ENCODE measurements at regions not wholly inside any gene's neighbourhood (a gene's known extent, or its start where the extent isn't known, plus 50 kb on each side); places are given as distances from the start of the nearest gene placed in this dataset.

DNA sequence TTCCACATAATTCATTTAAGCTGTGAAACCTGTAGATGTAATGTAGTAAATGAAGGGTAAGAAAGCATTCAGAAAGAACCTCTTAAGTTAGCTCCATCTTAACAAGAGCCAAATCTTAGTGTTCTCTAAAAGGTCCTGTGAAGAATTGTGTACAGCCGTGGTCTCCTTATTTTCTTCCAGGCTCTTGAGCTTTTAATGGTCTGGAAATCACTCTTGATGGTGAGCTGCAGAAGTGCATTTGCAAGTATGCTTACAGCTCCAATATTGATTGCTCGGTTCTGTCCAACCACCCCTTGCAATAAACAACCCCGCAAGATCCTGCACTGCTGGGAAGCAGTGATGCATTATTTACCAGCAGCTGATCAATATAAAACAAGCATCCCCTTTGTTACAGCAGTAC, 690.8 kb upstream of the FZD8 start:
- H3K4me3 ChIP-seq (ENCODE audit: low read depth, low read length), result no peak overlapping the region
- no peaks in the 10 kb centered on the region for H3K4me1 ChIP-seq (ENCODE audit: control insufficient read depth, insufficient read depth, low read length)
- no peak overlapping the region for H3K27ac ChIP-seq (ENCODE audit: low read depth, low read length)
- H3K27me3 ChIP-seq (ENCODE audit: control insufficient read depth, insufficient read depth, low read length), result no peaks in the 10 kb centered on the region
- 20% methylated on average over 1 of the region's 3 CpGs for WGBS (ENCODE audit: insufficient coverage)
- no peaks in the 10 kb centered on the region for H3K9me3 ChIP-seq (ENCODE audit: control insufficient read depth, insufficient read depth, low read length)
- H3K36me3 ChIP-seq (ENCODE audit: control insufficient read depth, insufficient read depth, low read length), result no peaks in the 10 kb centered on the region
- DNase-seq (ENCODE audit: low read depth in 4 of 6, low spot score in 6 of 6), result peak in 2 of 6 donors; percentile 44 to 50

DNA sequence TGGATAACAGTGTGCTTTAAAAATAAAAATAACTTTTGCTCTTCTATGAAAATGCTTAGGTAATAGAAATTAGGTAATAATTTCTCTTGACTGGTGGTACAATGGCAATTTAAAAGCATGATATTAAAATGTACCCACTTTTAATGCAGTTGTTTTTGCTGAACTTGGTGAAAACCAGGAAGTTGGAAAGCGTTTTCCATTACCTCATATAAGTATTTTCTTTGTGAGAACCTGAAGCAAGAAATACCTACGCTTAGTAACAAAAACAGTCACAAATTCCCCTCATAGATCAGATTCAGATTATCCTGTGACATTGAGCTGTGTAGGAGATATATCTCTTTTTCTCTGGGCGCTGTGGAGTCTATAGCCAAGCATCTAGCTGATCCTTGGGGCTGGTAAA, 689.0 kb upstream of the FZD8 start:
- no peaks in the 10 kb centered on the region for H3K36me3 ChIP-seq (ENCODE audit: control insufficient read depth, insufficient read depth, low read length)
- no peaks in the 10 kb centered on the region for H3K9me3 ChIP-seq (ENCODE audit: control insufficient read depth, insufficient read depth, low read length)
- no CpG with 5 or more reads among the region's 3 CpGs for WGBS (ENCODE audit: insufficient coverage)
- H3K4me3 ChIP-seq (ENCODE audit: low read depth, low read length), result no peak overlapping the region
- no peaks in the 10 kb centered on the region for H3K27me3 ChIP-seq (ENCODE audit: control insufficient read depth, insufficient read depth, low read length)
- no peak for DNase-seq (ENCODE audit: low read depth in 4 of 6, low spot score in 6 of 6)
- no peaks in the 10 kb centered on the region for H3K4me1 ChIP-seq (ENCODE audit: control insufficient read depth, insufficient read depth, low read length)
- H3K27ac ChIP-seq (ENCODE audit: low read depth, low read length), result no peak overlapping the region

DNA sequence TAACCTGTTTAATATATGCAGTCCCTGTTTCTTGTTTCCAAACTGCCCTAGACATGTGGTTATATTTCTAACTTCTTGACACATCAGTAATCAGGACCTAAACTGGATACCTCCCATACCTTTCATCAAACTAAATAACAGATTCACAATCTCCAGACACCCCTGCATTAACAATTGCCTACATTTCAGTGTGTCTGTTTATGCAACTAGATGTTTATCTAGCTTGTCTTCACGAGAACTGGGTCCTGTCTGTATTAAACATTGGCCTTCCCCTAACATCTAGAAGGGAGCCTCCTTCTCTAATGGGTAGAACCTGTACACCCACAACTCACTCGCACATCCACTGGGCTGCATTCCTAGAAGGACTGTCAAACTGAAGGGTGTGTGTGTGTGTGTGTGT, 683.7 kb upstream of the FZD8 start:
- H3K36me3 ChIP-seq (ENCODE audit: control insufficient read depth, insufficient read depth, low read length), result no peaks in the 10 kb centered on the region
- no peaks in the 10 kb centered on the region for H3K9me3 ChIP-seq (ENCODE audit: control insufficient read depth, insufficient read depth, low read length)
- no peaks in the 10 kb centered on the region for H3K4me1 ChIP-seq (ENCODE audit: control insufficient read depth, insufficient read depth, low read length)
- H3K27ac ChIP-seq (ENCODE audit: low read depth, low read length), result no peak overlapping the region
- no peak overlapping the region for H3K4me3 ChIP-seq (ENCODE audit: low read depth, low read length)
- no peaks in the 10 kb centered on the region for H3K27me3 ChIP-seq (ENCODE audit: control insufficient read depth, insufficient read depth, low read length)
- 86% methylated on average over 1 of the region's 2 CpGs for WGBS (ENCODE audit: insufficient coverage)
- no peak for DNase-seq (ENCODE audit: low read depth in 4 of 6, low spot score in 6 of 6)

- 82% methylated on average over 2 of the region's 2 CpGs for WGBS (ENCODE audit: insufficient coverage)
These were observed 682.7 kb upstream of the FZD8 start for GRCh38 chr10:36324831-36325230.

DNA sequence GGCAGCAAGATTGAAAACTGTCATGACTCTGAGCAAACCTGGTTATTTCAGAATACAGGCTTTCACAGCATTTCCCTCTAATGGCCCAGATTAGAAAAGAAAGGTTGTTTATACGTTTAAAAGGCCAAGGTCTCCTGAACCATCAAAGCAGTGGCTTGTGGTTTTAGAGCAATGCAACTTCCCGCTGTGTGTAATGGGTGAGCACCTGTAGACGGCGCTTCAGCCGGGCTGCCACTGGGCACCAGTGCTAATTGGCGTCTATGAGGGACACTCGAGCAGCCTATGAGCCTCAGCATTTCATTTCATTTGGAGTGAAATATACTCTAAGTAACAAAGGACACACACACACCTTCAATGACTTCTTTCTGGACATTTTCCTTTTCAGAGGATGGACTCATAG, 671.0 kb upstream of the FZD8 start:
- H3K4me3 ChIP-seq (ENCODE audit: low read depth, low read length), result no peak overlapping the region
- no peaks in the 10 kb centered on the region for H3K9me3 ChIP-seq (ENCODE audit: control insufficient read depth, insufficient read depth, low read length)
- no peaks in the 10 kb centered on the region for H3K36me3 ChIP-seq (ENCODE audit: control insufficient read depth, insufficient read depth, low read length)
- H3K27ac ChIP-seq (ENCODE audit: low read depth, low read length), result no peak overlapping the region
- 76% methylated on average over 5 of the region's 7 CpGs for WGBS (ENCODE audit: insufficient coverage)
- no peaks in the 10 kb centered on the region for H3K27me3 ChIP-seq (ENCODE audit: control insufficient read depth, insufficient read depth, low read length)
- no peak for DNase-seq (ENCODE audit: low read depth in 4 of 6, low spot score in 6 of 6)
- no peaks in the 10 kb centered on the region for H3K4me1 ChIP-seq (ENCODE audit: control insufficient read depth, insufficient read depth, low read length)

More at GRCh38 chr10:36324831-36325230, 682.7 kb upstream of the FZD8 start:
- no peak overlapping the region for H3K27ac ChIP-seq (ENCODE audit: low read depth, low read length)
- no peaks in the 10 kb centered on the region for H3K27me3 ChIP-seq (ENCODE audit: control insufficient read depth, insufficient read depth, low read length)
- no peaks in the 10 kb centered on the region for H3K9me3 ChIP-seq (ENCODE audit: control insufficient read depth, insufficient read depth, low read length)
- H3K36me3 ChIP-seq (ENCODE audit: control insufficient read depth, insufficient read depth, low read length), result no peaks in the 10 kb centered on the region
- no peak for DNase-seq (ENCODE audit: low read depth in 4 of 6, low spot score in 6 of 6)
- H3K4me3 ChIP-seq (ENCODE audit: low read depth, low read length), result no peak overlapping the region
- H3K4me1 ChIP-seq (ENCODE audit: control insufficient read depth, insufficient read depth, low read length), result no peaks in the 10 kb centered on the region

- no peaks in the 10 kb centered on the region for H3K4me1 ChIP-seq (ENCODE audit: control insufficient read depth, insufficient read depth, low read length)
- DNase-seq (ENCODE audit: low read depth in 4 of 6, low spot score in 6 of 6), result no peak
- no peaks in the 10 kb centered on the region for H3K36me3 ChIP-seq (ENCODE audit: control insufficient read depth, insufficient read depth, low read length)
- H3K9me3 ChIP-seq (ENCODE audit: control insufficient read depth, insufficient read depth, low read length), result no peaks in the 10 kb centered on the region
- no peak overlapping the region for H3K4me3 ChIP-seq (ENCODE audit: low read depth, low read length)
- no peaks in the 10 kb centered on the region for H3K27me3 ChIP-seq (ENCODE audit: control insufficient read depth, insufficient read depth, low read length)
- H3K27ac ChIP-seq (ENCODE audit: low read depth, low read length), result no peak overlapping the region
These were observed 661.8 kb upstream of the FZD8 start for GRCh38 chr10:36303896-36304295.

DNA sequence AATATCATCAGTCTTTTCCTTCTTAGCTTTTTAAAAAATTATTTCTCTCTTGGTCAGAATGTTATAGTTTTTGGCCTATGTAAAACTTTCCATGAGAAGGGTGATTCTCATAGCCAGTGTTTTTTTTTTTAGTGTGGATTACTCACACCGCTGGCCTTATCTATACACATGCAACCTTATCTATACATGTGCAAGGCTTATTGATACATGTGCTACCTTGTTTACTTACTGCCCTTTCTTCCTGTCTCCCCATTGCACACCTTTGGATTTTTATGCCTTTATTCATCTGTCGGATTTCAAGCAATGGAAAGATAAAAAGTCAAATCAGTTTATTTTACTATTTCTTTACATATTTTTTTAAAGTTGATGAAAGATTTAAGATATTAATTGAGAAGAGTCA, 660.0 kb upstream of the FZD8 start:
- H3K27me3 ChIP-seq (ENCODE audit: control insufficient read depth, insufficient read depth, low read length), result no peaks in the 10 kb centered on the region
- H3K4me1 ChIP-seq (ENCODE audit: control insufficient read depth, insufficient read depth, low read length), result no peaks in the 10 kb centered on the region
- no peaks in the 10 kb centered on the region for H3K36me3 ChIP-seq (ENCODE audit: control insufficient read depth, insufficient read depth, low read length)
- H3K4me3 ChIP-seq (ENCODE audit: low read depth, low read length), result no peak overlapping the region
- H3K27ac ChIP-seq (ENCODE audit: low read depth, low read length), result no peak overlapping the region
- no peaks in the 10 kb centered on the region for H3K9me3 ChIP-seq (ENCODE audit: control insufficient read depth, insufficient read depth, low read length)
- DNase-seq (ENCODE audit: low read depth in 4 of 6, low spot score in 6 of 6), result no peak
- no CpG with 5 or more reads among the region's 2 CpGs for WGBS (ENCODE audit: insufficient coverage)

GRCh38 chr10:36301539-36301938, 659.4 kb upstream of the FZD8 start:
- Histone ChIP-seq H3K27ac (ENCODE audit: low read depth, low read length) (no peak overlapping the region), H3K36me3 (ENCODE audit: control insufficient read depth, insufficient read depth, low read length) (no peaks in the 10 kb centered on the region), H3K9me3 (ENCODE audit: control insufficient read depth, insufficient read depth, low read length) (no peaks in the 10 kb centered on the region), H3K4me3 (ENCODE audit: low read depth, low read length) (no peak overlapping the region), H3K4me1 (ENCODE audit: control insufficient read depth, insufficient read depth, low read length) (no peaks in the 10 kb centered on the region), H3K27me3 (ENCODE audit: control insufficient read depth, insufficient read depth, low read length) (no peaks in the 10 kb centered on the region)
- WGBS (ENCODE audit: insufficient coverage), result no CpG with 5 or more reads among the region's 1 CpG
- no peak for DNase-seq (ENCODE audit: low read depth in 4 of 6, low spot score in 6 of 6)

GRCh38 chr10:36301139-36301538, 659.0 kb upstream of the FZD8 start:
- Histone ChIP-seq H3K4me1 (ENCODE audit: control insufficient read depth, insufficient read depth, low read length) (no peaks in the 10 kb centered on the region), H3K36me3 (ENCODE audit: control insufficient read depth, insufficient read depth, low read length) (no peaks in the 10 kb centered on the region), H3K4me3 (ENCODE audit: low read depth, low read length) (no peak overlapping the region), H3K27me3 (ENCODE audit: control insufficient read depth, insufficient read depth, low read length) (no peaks in the 10 kb centered on the region), H3K27ac (ENCODE audit: low read depth, low read length) (no peak overlapping the region), H3K9me3 (ENCODE audit: control insufficient read depth, insufficient read depth, low read length) (no peaks in the 10 kb centered on the region)
- no CpG with 5 or more reads among the region's 2 CpGs for WGBS (ENCODE audit: insufficient coverage)
- no peak for DNase-seq (ENCODE audit: low read depth in 4 of 6, low spot score in 6 of 6)

DNA sequence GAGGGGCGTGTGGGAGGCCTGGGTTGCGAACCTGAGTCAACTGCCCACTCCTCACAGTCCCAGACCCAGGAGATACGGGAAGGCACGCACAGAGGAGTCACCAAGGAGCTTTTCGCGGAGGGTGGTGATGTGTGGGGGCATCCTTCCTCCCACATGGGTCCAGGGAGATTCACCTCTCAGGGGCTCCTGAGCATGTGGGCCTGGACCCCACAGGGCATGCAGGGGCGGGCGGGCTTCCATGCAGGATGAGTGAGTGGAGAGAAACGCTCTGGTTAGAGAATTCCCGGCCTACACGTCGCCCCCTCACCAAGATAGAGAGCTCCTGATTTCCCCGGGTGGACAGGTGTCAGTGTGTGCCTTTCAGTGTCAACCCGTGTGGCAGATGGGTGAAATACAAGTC, 641.7 kb upstream of the FZD8 start:
- Histone ChIP-seq H3K27ac (ENCODE audit: low read depth, low read length) (no peak overlapping the region), H3K4me3 (ENCODE audit: low read depth, low read length) (no peak overlapping the region), H3K4me1 (ENCODE audit: control insufficient read depth, insufficient read depth, low read length) (no peaks in the 10 kb centered on the region), H3K36me3 (ENCODE audit: control insufficient read depth, insufficient read depth, low read length) (no peaks in the 10 kb centered on the region), H3K27me3 (ENCODE audit: control insufficient read depth, insufficient read depth, low read length) (no peaks in the 10 kb centered on the region), H3K9me3 (ENCODE audit: control insufficient read depth, insufficient read depth, low read length) (no peaks in the 10 kb centered on the region)
- no peak for DNase-seq (ENCODE audit: low read depth in 4 of 6, low spot score in 6 of 6)
- WGBS (ENCODE audit: insufficient coverage), result 98% methylated on average over 12 of the region's 14 CpGs

Measured in spinal cord (tissue), 9 donors.